ENCODE measurements at regions not wholly inside any gene's neighbourhood (a gene's known extent, or its start where the extent isn't known, plus 50 kb on each side); places are given as distances from the start of the nearest gene placed in this dataset.

- no peak for DNase-seq
These were observed 57.2 kb downstream of the C16orf82 start for GRCh38 chr16:27123795-27124409.

GRCh38 chr16:27127308-27127707 lies 60.6 kb downstream of the C16orf82 start:
- DNase-seq, result peak; percentile 54

DNA sequence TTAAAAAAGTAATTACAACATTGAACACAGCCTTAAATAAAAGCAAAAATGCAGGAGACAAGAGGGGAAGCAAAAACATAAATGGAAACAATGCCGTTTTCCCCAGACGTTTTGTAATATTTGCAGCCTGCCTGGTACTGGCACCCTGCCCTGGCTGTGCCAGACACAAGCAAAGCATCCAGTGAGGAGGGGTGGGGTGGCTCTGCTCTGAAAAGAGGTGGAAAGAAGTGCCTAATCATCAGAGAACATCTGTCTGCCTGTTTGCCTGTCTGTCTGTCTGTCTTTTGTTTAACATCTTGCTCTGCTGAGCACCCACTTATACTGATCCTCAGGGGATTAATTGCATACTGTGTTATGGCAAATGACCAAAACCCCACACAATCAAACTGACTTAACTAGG lies 62.7 kb downstream of the C16orf82 start:
- peak; percentile 47 for DNase-seq

DNA sequence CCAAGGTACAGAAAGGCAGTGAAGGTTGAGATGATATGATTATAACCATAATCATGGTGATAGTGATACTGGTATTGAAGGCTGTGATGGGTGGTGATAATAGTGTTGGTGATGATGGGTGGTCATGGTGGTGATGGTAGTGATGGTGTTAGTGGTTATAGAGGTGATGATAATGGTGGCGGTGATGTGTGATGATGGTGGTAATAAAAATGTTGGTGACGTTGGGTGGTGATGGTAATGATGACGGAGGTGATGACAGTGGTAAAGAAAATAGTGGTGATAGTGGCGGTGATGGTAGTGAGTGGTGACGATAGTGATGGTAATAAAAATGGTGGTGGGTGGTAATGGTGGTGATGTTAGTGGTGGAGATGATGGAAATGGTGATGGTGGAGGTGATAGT lies 65.1 kb upstream of the KDM8 start:
- DNase-seq, result no peak

- DNase-seq, result no peak
These were observed 57.7 kb upstream of the KDM8 start for GRCh38 chr16:27145630-27146029.

- no peak for DNase-seq
These were observed 53.3 kb upstream of the KDM8 start for GRCh38 chr16:27149986-27150385.

DNA sequence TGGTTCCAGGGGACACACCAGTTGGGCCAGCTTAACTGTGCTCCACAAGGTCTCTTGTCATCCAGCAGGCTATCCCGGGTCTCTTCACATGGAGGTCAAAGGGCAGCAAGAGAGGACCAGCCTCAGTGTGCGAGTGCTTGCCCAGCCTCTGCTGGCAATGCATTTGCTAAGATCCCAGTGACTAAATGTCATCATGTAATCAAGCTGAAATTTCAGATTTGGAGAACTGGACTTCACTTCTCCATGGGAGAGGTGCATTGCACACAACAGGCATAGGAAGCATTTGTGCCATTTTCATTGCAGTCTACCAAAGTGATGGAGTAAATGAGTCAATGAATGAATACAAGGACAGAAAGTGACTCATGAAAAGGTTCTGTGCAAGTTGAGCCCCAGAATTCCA lies 51.2 kb upstream of the KDM8 start:
- DNase-seq, result no peak

- no peak for DNase-seq
These were observed 50.5 kb upstream of the KDM8 start for GRCh38 chr16:27152801-27153200.

Measured in NCI-H2171 treated with DMSO at 0.1 percent for 48 hours (cell line).